ENCODE measurements at regions not wholly inside any gene's neighbourhood (a gene's known extent, or its start where the extent isn't known, plus 50 kb on each side); places are given as distances from the start of the nearest gene placed in this dataset.

DNA sequence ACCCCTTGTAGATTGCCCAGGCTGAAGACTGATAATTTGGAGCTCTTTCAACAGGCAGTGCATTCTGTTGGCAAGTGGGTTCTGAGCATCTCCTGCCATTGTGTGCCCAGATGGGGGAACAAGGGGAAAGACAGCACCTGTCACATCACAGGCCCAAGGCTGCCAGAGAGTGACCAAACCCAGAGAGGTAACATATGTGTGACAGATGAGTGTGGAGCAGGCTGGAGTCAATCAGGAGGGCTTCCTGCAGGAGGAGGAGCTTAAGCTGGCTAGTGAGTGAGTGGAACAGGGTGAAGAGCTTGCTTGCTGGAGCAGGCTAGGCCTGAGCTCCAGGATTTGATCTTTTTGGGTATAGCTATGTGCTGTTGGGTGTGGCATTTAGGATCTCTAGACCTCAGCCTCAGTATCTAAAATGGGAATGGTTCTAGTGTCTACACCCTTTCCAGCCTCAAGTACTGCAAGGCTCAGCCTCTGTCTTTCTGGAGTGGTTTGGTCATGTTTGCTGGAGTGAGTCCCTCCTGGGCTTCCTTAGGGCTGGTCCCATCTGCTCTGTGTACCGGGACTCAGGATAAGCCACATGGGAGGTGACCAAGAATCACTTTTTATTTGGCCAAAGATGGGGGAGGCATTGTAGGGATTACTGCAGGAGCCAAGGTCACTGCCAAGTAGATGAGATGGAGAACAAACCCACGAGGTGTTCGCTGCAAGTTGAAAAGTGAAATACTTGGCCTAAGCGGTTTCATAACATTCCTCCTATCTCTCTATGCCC, 152.4 kb upstream of the TSHZ3 start:
- DNase-seq (ENCODE audit: low read depth in 2 of 2): no peak

DNA sequence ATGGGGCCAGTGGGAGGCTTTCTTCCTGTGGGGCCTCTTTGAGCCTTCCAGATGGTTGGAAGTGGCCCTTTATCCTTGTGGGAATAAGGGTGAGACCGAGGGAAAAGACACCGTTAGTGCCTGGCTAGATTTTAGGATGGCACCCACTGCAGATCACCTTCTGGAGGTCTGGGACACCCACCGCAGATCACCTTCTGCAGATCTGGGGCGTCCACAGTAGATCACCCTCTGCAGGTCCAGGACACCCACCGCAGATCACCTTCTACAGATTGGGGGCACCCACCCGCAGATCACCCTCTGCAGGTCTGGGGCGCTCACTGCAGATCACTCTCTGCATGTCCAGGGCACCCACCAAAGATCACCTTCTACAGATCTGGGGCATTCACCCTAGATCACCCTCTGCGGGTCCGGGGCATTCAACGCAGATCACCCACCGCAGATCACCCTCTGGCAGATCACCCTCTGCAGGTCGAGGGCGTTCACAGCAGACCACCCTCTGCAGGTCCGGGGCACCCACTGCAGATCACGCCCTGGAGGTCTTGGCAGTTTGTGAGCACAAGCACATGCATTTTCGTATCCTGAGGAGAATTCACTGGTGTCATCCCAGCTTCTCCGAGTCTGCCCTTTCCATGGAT, 153.4 kb upstream of the TSHZ3 start:
- DNase-seq (ENCODE audit: low read depth in 2 of 2): no peak

- DNase-seq (ENCODE audit: low read depth in 2 of 2): no peak
These were observed 154.0 kb upstream of the TSHZ3 start for GRCh38 chr19:31503211-31503610.

GRCh38 chr19:31504221-31504620, 155.0 kb upstream of the TSHZ3 start:
- DNase-seq (ENCODE audit: low read depth in 2 of 2): no peak

DNA sequence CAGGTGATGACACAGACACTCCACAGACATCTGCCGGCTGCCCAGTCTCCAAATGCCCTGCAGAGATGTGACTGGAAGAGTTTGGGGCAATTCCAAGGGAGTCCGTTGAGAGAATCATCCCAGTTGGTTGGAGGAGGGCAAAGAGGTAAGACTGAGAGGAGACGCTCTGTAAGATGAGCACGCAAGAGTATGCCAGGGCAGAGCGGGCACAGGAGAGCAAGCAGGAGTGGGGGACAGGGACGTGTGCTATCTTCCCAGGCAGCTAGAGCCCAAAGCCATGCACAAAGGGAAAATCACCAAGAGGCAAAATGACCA, 156.3 kb upstream of the TSHZ3 start:
- no peak for DNase-seq (ENCODE audit: low read depth in 2 of 2)

DNA sequence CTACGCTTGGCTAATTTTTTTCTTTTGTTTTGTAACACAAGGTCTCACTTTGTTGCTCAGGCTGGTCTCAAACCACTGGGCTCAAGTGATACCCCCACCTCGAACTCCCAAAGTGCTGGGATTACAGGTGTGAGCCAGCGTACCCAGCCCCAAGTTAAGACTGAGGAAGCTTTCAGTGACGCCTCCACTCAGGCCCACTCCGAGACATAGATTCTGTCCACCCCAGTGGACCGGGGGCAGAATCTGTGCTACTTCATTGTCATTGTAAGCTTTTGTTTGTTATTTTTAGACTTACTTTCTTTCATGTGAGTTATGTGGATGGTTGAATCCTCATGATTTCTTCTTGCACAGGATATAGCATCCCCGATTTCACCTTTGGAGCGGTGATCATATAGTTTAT, 156.9 kb upstream of the TSHZ3 start:
- no peak for DNase-seq (ENCODE audit: low read depth in 2 of 2)

- no peak for DNase-seq (ENCODE audit: low read depth in 2 of 2)
These were observed 161.4 kb upstream of the TSHZ3 start for GRCh38 chr19:31510635-31511034.

GRCh38 chr19:31511098-31511497, 161.9 kb upstream of the TSHZ3 start:
- DNase-seq (ENCODE audit: low read depth in 2 of 2): no peak

DNA sequence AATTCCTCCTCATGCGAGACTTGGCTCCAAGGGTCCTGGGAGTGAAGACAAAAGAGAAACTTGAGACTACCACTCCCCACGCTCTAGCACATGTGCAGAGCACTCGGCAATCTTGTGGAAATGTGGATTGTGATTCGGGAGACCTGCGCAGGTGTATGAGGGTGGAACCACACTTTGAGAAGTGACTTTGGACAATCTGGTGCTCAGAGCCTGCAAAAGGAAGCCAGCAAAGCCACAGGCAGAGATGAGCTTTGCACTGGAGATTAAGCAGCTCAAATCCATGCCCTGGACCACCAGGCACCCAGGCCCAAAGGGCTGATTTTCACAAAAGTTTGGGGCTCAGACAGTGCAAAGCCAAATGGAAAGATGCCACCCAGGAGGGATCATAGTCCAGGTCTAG, 162.5 kb upstream of the TSHZ3 start:
- no peak for DNase-seq (ENCODE audit: low read depth in 2 of 2)

- DNase-seq (ENCODE audit: low read depth in 2 of 2): no peak
These were observed 163.1 kb upstream of the TSHZ3 start for GRCh38 chr19:31512181-31512970.

DNA sequence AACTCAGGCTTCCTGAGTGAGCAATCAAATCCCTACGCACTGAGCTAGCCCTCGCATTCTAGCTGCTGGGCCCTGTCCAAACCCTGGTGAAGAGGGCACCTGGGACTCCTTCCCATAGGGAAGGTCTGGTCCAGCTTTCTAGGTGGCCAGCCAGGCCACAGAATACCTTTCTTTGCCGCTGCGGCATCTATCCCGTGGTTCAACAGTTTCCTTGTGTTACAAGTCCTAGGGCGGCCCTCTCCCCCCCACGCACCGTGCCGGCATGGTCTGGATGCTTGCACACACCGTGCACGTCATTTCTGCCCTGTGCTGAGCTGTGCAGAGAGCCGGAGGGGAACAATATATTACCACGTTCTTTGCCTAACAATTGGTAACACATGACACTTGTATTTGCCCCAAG, 164.6 kb upstream of the TSHZ3 start:
- no peak for DNase-seq (ENCODE audit: low read depth in 2 of 2)

DNA sequence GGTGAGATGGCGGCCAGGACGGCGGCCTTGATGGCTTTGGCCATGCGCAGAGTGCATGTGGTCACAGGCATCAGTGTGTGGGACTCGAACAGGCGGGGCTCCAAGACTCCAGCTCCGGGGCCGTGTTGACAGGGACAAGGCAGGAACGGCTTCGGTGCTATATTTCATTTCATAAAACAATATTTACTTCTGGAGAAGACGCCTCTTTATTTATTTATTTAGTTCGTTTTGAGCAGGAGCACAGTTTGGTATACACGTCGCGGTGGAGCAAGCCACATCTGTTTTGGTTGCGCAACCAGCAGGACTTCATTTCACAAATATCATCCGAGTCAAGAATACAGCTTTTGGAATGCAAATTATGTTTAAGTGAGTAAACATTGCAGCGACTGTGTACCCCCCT, 166.7 kb upstream of the TSHZ3 start:
- DNase-seq (ENCODE audit: low read depth in 2 of 2): no peak

DNA sequence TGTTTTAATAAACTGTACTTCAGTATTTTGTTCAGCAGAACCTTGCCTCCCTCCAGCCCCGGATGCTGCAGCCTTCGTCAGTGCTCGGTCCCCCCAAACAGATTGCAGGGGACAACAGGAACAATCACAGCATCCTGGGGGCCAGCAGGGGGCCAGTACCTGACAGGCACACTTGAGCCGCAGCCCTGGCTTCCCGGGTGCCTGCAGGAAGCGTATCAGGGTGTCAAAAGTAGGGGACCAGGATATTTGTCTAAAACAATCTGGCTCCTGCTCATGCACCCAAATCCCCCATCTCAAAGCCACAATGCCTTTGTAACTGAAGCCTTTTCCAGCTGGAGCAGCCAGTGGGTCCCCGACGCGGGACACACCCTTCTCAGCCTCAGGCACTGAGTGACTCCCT, 167.5 kb upstream of the TSHZ3 start:
- DNase-seq (ENCODE audit: low read depth in 2 of 2): no peak

- DNase-seq (ENCODE audit: low read depth in 2 of 2): no peak
These were observed 168.3 kb upstream of the TSHZ3 start for GRCh38 chr19:31517224-31518180.

DNA sequence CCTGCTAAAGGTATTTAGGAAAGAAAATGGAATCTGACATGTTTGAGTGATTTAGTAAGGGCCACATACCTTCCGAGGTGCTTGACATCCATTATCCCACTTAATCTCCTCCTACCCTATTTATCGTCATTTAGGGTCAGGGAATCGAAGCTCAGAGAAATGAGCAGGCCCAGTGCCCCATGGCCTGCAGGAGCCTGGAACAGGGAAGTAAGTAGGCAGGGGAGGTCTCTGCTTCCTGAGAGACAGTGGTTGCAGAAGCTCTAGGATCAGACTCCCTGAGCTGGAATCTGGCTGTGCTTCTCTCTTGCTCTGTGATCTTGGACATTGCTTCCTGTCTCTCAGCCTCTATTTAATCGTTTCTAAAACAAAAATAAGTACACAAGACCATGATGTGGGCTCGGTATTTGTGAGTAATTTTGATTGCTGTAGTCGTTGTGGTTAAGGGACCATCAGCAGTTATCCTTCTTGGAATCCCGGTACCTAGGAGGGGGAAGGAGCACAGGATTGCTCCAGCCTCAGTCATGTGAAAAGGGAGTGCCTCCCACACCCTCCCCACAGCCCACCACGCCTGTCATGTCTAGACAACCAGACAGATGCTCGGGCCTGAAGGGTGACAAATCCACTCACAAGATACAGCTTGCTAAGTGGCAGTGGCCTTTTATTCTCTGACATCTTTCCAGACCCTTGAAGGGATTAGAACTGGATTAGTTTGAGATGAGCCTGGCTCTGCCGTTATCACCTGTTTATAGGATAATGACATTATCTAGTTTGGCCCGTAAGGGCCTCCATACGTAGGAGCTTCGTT, 169.2 kb upstream of the TSHZ3 start:
- no peak for DNase-seq (ENCODE audit: low read depth in 2 of 2)

DNA sequence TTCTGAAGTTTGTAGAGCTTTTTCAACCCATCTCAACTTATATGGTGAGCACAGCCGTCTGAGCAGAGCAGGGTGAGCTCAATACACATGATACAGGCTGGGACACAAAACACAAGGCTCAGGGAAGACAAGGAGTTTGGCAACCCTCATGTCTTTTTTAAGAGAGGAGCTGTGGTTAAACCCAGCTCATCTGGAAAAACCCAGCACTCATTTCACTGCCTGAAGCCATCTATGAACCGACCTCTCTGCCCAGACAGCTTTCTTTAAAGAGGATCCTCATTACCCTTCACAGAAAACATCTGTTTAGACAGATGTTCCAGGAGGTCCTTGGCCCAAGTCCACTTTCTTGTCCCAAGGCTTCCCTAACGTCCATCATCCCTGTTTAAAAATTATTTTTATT, 170.0 kb upstream of the TSHZ3 start:
- no peak for DNase-seq (ENCODE audit: low read depth in 2 of 2)

- no peak for DNase-seq (ENCODE audit: low read depth in 2 of 2)
These were observed 170.7 kb upstream of the TSHZ3 start for GRCh38 chr19:31519908-31520307.

DNA sequence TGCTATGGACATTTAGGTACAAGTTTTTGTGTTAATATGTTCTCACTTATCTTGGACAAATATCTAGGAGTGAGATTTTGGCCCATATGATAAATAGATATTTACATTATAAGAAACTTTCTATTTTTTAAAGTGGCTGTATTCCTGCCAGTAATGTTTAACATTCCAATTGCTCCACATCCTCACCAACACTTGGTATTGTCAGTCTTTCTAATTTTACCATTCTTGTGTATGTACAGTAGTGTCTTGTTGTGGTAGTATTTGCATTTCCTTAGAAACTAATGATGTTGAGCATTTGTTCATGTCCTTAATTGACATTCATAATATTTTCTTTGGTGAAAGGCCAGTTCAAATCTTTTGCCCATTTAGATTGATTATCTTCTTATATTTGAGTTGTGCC, 171.4 kb upstream of the TSHZ3 start:
- no peak for DNase-seq (ENCODE audit: low read depth in 2 of 2)

- DNase-seq (ENCODE audit: low read depth in 2 of 2): no peak
These were observed 176.4 kb upstream of the TSHZ3 start for GRCh38 chr19:31525610-31526147.

GRCh38 chr19:31527443-31527842, 178.2 kb upstream of the TSHZ3 start:
- no peak for DNase-seq (ENCODE audit: low read depth in 2 of 2)

GRCh38 chr19:31528261-31528660, 179.0 kb upstream of the TSHZ3 start:
- no peak for DNase-seq (ENCODE audit: low read depth in 2 of 2)

Measured in stimulated activated CD4-positive, alpha-beta T cell treated with anti-CD3 and anti-CD28 coated beads, Interleukin-1b, Interleukin-23, amount 100 ng/mL, for 4 hours (primary cell).